Mucosa of stomach (tissue), 1 donor: ENCODE measurements at regions not wholly inside any gene's neighbourhood (a gene's known extent, or its start where the extent isn't known, plus 50 kb on each side); places are given as distances from the start of the nearest gene placed in this dataset.
"Not testable (repeated sequence)": the region's sequence is repeated elsewhere in the genome, so short reads cannot be mapped to it uniquely, and the experiment has no call there.

Experiments
- H3K27me3 ChIP-seq: one replicate; pipeline ENCODE4 v1.7.0; 2013; ENCODE audit warnings: mild to moderate bottlenecking, low read length; ENCODE audit not compliant: control insufficient read depth, insufficient read depth
- H3K36me3 ChIP-seq: one replicate; pipeline ENCODE4 v1.7.0; 2013; ENCODE audit warnings: low read length; ENCODE audit not compliant: control insufficient read depth, insufficient read depth
- H3K4me1 ChIP-seq: one replicate; pipeline ENCODE4 v1.7.0; 2013; ENCODE audit warnings: mild to moderate bottlenecking, low read length; ENCODE audit not compliant: control insufficient read depth, insufficient read depth
- H3K4me3 ChIP-seq: one replicate; pipeline ENCODE4 v1.7.0; 2013; ENCODE audit warnings: low read length
- H3K9ac ChIP-seq: one replicate; pipeline ENCODE4 v1.7.0; 2013; ENCODE audit warnings: mild to moderate bottlenecking, low read length, moderate library complexity
- H3K9me3 ChIP-seq: one replicate; pipeline ENCODE4 v1.7.0; 2013; ENCODE audit warnings: mild to moderate bottlenecking, low read length, moderate library complexity; ENCODE audit not compliant: control insufficient read depth
- donor health status: Pancreatic carcinoma.

DNA sequence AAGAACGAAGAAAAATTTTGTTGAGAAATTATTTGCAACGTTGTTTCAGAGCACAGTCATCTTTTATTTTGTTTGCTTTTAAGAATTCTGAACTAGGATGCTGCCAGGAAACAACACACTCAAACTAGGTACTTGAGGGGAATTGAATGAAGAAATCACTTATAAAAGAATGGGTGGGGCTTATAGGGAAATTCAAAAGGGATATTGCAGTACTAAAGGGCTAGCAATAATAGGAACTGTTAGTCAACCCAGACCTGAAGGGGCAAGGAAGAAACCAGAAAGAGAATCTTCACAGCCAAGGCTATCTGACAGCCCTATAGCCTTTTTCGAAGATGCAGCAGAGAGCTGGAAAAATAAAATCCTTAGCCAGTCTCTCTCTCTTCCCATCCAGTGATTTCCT, 179.3 kb downstream of the RPRM start:
- Histone ChIP-seq H3K4me3 (no peak overlapping the region), H3K9me3 (no peaks in the 10 kb centered on the region), H3K36me3 (no peaks in the 10 kb centered on the region), H3K9ac (no peak overlapping the region), H3K27me3 (no peaks in the 10 kb centered on the region), H3K4me1 (no peaks in the 10 kb centered on the region)

DNA sequence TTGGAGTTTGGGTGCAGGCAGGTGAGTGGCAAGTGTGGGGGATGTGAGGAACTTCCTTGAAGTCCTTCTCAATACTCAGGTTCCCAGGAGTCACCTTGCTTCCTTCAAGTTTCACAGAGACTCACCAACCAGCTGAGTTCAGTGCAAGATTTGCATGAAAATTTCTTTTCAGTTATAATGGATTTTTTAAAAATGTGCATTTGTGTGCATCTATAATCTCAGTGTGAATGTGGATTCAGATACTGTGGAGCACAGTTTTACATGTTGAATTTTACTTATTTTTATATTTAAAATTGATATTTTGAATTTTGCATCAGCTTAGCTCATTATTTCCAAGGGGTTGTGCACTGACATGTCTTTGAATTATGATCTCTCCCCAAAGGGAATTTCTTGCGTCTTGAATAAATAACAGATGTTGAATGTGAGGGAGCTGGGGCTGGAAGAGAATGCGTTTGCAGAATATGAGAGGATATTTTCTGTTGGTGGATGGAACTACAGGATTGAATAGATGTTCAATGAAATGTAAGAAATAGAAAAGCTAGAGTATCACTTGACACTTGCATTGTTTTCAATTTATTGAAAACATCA, 184.3 kb downstream of the RPRM start:
- Histone ChIP-seq H3K4me3 (no peak overlapping the region), H3K9me3 (no peaks in the 10 kb centered on the region), H3K9ac (no peak overlapping the region), H3K36me3 (no peaks in the 10 kb centered on the region), H3K4me1 (no peaks in the 10 kb centered on the region), H3K27me3 (no peaks in the 10 kb centered on the region)

DNA sequence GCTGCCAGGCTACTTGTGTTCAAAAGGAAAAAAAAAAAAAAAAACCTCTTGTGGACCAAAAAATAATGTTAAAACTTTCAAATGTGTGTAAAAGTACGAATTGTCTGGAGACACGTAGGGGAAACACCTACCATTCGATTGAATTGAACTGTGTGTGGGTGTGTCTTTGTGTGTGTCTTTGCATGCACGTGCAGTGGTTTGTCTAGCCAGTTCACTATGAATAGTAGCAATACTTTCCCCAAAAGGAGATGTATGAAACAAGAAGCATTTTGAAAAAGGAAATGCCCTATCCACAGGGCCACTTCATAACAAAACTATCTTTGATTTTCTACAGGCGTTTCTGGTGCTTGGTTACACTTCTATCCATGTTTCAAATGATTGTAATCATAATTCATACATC, 186.8 kb downstream of the RPRM start:
- no peaks in the 10 kb centered on the region for H3K27me3 ChIP-seq
- H3K9ac ChIP-seq = no peak overlapping the region
- no peaks in the 10 kb centered on the region for H3K36me3 ChIP-seq
- no peak overlapping the region for H3K4me3 ChIP-seq
- no peaks in the 10 kb centered on the region for H3K9me3 ChIP-seq
- H3K4me1 ChIP-seq = no peaks in the 10 kb centered on the region

DNA sequence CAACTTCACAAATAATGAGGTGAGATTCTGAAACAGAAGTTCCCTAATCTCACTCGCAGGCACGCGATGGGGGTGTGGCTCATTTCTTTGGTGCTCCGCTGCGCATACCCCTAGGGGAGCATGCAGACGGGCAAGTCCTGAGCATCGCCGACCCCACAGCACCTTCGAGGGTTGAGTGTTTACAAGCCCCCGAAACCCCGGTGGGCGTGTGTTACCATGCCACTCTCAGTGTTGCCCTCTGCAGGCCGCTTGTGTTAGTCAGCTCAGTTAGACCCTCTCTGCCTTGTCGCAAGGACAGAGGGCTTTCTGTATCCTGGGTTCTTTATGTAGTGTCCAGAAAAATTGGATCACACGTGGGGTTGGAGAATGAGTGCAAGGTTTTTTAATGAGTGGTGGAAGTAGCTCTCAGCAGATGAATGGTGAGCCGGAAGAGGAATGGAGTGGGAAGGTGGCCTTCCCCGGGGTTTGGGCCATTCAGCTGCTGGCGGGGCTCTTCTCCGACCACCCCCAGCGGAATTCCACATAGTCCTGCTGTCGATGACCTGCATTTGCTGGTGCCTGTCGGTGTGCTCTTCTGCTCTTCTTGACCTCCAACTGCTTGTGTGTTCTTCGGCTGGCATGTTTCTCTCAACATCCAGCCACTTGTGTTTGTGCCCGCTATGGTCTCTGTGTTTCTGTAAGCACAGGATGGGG, 191.3 kb downstream of the RPRM start:
- Histone ChIP-seq H3K9me3 (no peaks in the 10 kb centered on the region), H3K4me1 (no peaks in the 10 kb centered on the region), H3K27me3 (no peaks in the 10 kb centered on the region), H3K4me3 (no peak overlapping the region), H3K9ac (no peak overlapping the region), H3K36me3 (no peaks in the 10 kb centered on the region)

DNA sequence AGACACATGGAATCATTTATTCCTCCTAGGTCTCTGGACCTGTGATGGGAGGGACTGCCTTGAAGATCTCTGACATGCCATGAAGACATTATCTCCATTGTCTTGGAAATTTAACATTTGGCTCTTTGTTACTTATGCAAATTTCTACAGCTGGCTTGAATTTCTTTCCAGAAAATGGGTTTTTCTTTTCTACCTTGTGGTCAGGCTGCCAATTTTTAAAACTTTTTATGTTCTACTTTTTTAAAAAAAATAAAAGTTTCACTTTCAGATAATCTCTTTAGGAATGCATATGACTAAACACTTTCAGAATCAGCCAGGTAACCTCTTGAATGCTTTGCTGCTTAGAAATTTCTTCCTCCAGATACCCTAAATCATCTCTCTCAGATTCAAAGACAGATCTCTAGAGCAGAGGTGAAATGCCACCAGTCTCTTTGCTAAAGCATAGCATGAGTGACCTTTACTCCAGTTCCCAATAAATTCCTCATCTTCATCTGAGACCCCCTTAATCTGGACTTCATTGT, 209.6 kb downstream of the RPRM start:
- Histone ChIP-seq H3K4me3 (no peak overlapping the region), H3K9ac (no peak overlapping the region), H3K9me3 (no peaks in the 10 kb centered on the region), H3K4me1 (no peaks in the 10 kb centered on the region), H3K27me3 (no peaks in the 10 kb centered on the region), H3K36me3 (no peaks in the 10 kb centered on the region)

DNA sequence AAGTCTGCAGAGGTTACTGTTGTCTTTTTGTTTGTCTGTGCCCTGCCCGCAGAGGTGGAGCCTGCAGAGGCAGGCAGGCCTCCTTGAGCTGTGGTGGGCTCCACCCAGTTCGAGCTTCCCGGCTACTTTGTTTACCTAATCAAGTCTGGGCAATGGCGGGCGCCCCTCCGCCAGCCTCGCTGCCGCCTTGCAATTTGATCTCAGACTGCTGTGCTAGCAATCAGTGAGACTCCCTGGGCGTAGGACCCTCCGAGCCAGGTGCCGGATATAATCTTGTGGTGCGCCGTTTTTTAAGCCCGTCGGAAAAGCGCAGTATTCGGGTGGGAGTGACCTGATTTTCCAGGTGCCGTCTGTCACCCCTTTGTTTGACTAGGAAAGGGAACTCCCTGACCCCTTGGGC, 221.7 kb downstream of the RPRM start:
- not testable (repeated sequence) for H3K4me1 ChIP-seq, H3K9ac ChIP-seq, H3K36me3 ChIP-seq, H3K4me3 ChIP-seq, H3K9me3 ChIP-seq, H3K27me3 ChIP-seq

DNA sequence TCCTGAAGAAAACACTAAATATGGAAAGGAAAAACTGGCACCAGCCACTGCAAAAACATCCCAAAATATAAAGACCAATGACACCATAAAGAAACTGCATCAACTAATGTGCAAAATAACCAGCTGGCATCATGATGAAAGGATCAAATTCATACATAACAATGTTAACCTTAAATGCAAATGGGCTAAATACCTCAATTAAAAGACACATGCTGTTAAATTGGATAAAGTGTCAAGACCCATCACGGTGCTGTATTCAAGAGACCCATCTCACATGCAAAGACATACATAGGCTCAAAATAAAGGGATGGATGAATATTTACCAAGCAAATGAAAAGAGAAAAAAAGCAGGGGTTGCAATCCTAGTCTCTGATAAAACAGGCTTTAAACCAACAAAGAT, 231.9 kb downstream of the RPRM start:
- H3K27me3 ChIP-seq, H3K9me3 ChIP-seq, H3K9ac ChIP-seq, H3K4me3 ChIP-seq, H3K36me3 ChIP-seq, H3K4me1 ChIP-seq: not testable (repeated sequence)

DNA sequence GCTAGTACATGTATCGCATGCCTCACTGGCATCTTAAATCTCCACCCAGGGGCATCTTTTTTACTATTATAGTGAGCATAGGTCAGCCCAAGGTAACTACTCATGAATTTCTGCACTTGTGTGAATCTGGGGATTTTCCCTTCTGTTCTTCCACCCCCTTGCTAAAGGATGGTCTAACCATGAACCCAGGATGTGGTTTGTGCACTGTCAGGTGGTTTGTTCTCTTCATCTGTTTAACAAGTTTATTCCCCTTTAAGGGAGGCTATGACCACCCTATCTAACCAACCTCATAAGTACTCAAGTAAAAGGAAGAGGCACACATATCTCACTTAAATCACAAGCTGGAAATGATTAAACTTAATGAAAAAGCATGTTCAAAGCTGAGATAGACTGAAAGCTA, 243.0 kb downstream of the RPRM start:
- Histone ChIP-seq H3K9me3 (no peaks in the 10 kb centered on the region), H3K4me3 (no peak overlapping the region), H3K9ac (no peak overlapping the region), H3K36me3 (no peaks in the 10 kb centered on the region), H3K27me3 (no peaks in the 10 kb centered on the region), H3K4me1 (no peaks in the 10 kb centered on the region)

DNA sequence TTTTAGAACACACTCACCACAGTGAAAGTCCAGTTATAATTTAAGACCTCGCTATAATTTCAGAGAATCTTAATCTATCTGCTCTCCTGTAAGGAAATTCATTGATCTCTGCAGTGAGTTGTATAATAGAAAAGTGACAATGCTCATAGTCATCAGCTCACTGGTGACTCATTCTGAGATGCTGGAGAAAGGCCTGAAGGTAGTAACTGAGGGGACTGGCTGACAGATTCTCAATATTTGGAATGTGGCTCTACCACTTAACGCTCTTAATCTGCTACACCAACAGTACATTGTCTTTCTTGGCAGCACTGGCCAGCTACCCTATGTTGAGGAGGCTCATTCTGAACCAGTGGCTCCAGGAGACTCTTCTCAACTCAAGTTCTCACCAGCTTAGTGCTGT, 246.1 kb downstream of the RPRM start:
- Histone ChIP-seq H3K4me1 (no peaks in the 10 kb centered on the region), H3K9ac (no peak overlapping the region), H3K36me3 (no peaks in the 10 kb centered on the region), H3K9me3 (no peaks in the 10 kb centered on the region), H3K4me3 (no peak overlapping the region), H3K27me3 (no peaks in the 10 kb centered on the region)

DNA sequence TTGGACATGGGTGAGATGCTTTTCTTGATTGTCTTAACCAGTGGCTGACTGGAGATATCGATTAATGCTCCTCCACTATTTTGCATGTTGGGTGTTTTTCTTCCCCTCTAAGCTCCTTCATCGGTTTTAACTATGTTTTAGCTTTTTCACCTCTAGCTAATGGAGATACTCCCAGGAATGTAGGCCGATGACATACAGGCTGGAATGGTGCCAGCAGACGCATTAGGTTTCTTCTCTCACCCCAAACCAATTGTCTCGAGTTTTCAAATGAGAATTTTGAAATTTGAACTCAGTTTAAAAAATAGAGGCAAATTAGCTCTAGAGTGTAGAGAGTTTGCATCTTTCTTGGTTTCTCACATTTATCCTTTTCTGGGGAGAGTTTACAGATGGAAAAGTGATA, 247.6 kb downstream of the RPRM start:
- H3K9me3 ChIP-seq = no peaks in the 10 kb centered on the region
- H3K36me3 ChIP-seq = no peaks in the 10 kb centered on the region
- H3K27me3 ChIP-seq = no peaks in the 10 kb centered on the region
- no peak overlapping the region for H3K9ac ChIP-seq
- no peak overlapping the region for H3K4me3 ChIP-seq
- H3K4me1 ChIP-seq = no peaks in the 10 kb centered on the region

DNA sequence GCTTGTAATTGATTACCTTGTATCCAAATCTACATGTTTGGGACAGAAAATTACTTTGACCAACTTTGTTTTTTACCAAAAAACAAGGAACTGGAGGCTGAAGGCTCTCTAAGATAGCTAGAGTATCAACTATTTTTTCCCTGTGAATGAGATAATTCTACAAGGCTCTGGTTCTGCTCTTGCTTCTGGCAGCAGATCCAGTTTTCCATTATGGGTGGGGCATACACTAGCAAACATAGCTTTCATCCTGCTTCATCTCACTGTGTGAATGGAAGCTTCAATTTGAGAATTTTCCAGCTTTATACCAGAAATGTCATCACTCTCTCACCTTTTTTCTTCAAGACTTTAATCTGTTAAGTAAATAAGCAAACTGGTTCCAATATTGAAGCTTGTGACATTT, 249.7 kb downstream of the RPRM start:
- Histone ChIP-seq H3K9me3 (no peaks in the 10 kb centered on the region), H3K36me3 (no peaks in the 10 kb centered on the region), H3K4me3 (no peak overlapping the region), H3K27me3 (no peaks in the 10 kb centered on the region), H3K9ac (no peak overlapping the region), H3K4me1 (no peaks in the 10 kb centered on the region)

DNA sequence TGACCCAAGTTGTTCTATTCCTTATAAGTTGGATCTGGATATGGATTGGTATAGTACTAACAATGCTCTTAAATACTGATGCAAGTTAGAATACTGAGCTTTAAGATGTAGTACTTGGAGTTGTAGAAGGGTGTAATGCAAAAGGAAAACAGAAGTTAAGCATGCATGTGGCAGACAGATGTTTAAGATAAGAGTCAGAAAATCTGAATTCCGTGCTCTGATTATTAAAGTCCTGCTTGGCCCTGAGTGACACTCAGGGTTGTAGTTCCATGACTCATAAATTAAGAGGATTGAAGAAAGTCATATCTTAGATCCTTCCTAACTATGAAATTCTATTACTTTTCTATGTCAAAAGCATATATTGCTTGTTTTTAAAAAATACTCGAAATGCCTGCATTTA, 250.6 kb downstream of the RPRM start:
- H3K27me3 ChIP-seq = no peaks in the 10 kb centered on the region
- H3K9me3 ChIP-seq = no peaks in the 10 kb centered on the region
- H3K4me3 ChIP-seq = no peak overlapping the region
- H3K36me3 ChIP-seq = no peaks in the 10 kb centered on the region
- H3K9ac ChIP-seq = no peak overlapping the region
- H3K4me1 ChIP-seq = no peaks in the 10 kb centered on the region
